A673 (cell line): ENCODE measurements at regions not wholly inside any gene's neighbourhood (a gene's known extent, or its start where the extent isn't known, plus 50 kb on each side); places are given as distances from the start of the nearest gene placed in this dataset.

ENCODE experiments used
- BruUV-seq: library from RNA; stranded (reverse); fragments of 400-500 nt; replicated peaks from 2 replicates; lab custom pipeline; 2021; lab: Mats Ljungman, UMichigan
- CTCF ChIA-PET: fragments of 300-600 bp; sonication (Branson Sonifier 250); formaldehyde crosslinking; loops from one replicate; lab custom pipeline; 2022; ENCODE audit warnings: antibody characterized with exemption; lab: Charles Lee
- POLR2A ChIA-PET: fragments of 300-600 bp; sonication (Branson Sonifier 250); formaldehyde crosslinking; loops from one replicate; lab custom pipeline; 2022; ENCODE audit warnings: antibody characterized with exemption; ENCODE audit not compliant: low non-redundant PET; lab: Charles Lee
- DNase-seq: peaks from one replicate; pipeline ENCODE4 v3.0.0-alpha.2; 2015; ENCODE audit warnings: low spot score
- H3K27ac ChIP-seq: fragments of 200-600 bp; sonication (generic); 2 replicates; pipeline ENCODE4 v1.5.1; 2016; ENCODE audit warnings: mixed run types, low read depth, mild to moderate bottlenecking, mixed read lengths, antibody characterized with exemption, low read length; ENCODE audit not compliant: poor library complexity, severe bottlenecking
- H3K27me3 ChIP-seq: fragments of 200-600 bp; sonication (generic); replicated peaks from 2 replicates; pipeline ENCODE4 v1.6.1; 2017; ENCODE audit warnings: mixed run types, low read depth, mild to moderate bottlenecking, mixed read lengths, antibody characterized with exemption, low read length; ENCODE audit not compliant: insufficient read depth, poor library complexity
- H3K36me3 ChIP-seq: fragments of 200-600 bp; sonication (generic); 2 replicates; pipeline ENCODE4 v1.6.1; 2016; ENCODE audit warnings: mixed run types, mild to moderate bottlenecking, mixed read lengths, antibody characterized with exemption, low read length; ENCODE audit not compliant: insufficient read depth, poor library complexity, severe bottlenecking
- H3K4me1 ChIP-seq: fragments of 200-600 bp; sonication (generic); 2 replicates; pipeline ENCODE4 v1.6.1; 2017; ENCODE audit warnings: mixed run types, mild to moderate bottlenecking, mixed read lengths, antibody characterized with exemption, low read length; ENCODE audit not compliant: insufficient read depth, poor library complexity, severe bottlenecking
- H3K4me3 ChIP-seq: fragments of 200-600 bp; sonication (generic); 2 replicates; pipeline ENCODE4 v1.5.1; 2016; ENCODE audit warnings: low read depth, mixed run types, mild to moderate bottlenecking, mixed read lengths, low read length; ENCODE audit not compliant: poor library complexity, severe bottlenecking
- H3K9me3 ChIP-seq: fragments of 200-600 bp; sonication (generic); 2 replicates; pipeline ENCODE4 v1.6.1; 2016; ENCODE audit warnings: mixed run types, low read depth, mild to moderate bottlenecking, mixed read lengths, antibody characterized with exemption, low read length; ENCODE audit not compliant: poor library complexity, severe bottlenecking
- EZH2 ChIP-seq: fragments of 200-600 bp; sonication (generic); IDR thresholded peaks from 2 replicates; pipeline ENCODE4 v1.6.1; 2017; ENCODE audit warnings: borderline replicate concordance, low read depth, mild to moderate bottlenecking, mixed read lengths, antibody characterized with exemption, low read length; ENCODE audit not compliant: poor library complexity, severe bottlenecking
- intact Hi-C: fragments of 100-400 bp; cut with micrococcal nuclease; formaldehyde crosslinking; loops from one replicate; pipeline ENCODE4 v1.10.0; 2022; ENCODE audit not compliant: unreplicated experiment
- TF ChIP-seq, protein P1 (sequence below): fragments of 300-800, 200-600 bp; sonication (generic); conservative IDR thresholded peaks from 2 replicates; pipeline ENCODE4 v1.5.1; 2017; ENCODE audit warnings: low read depth, mild to moderate bottlenecking, antibody characterized with exemption, low read length, moderate library complexity, mixed read lengths

DNA sequence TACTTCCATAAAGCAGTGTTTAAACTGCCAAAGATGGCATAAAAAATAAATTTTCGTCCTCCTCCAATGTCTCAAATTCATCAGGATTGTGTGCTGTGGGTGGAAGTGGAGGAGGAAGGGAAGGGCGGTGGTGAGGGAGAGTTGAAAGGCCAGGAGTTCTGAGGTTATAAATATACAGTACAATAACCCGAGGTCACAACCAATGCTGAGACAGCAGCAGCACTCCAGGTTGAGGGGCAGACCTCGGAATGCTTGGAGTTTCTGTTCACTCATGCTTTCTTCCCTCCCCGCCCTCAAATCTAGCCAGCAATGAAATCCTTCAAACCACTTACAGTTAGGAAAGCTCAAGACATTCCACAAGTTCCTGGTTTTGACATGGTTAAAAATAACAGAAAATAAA, 134.0 kb upstream of the SMAD1 start:
- intact Hi-C loops: no loop called here
- CTCF ChIA-PET: no interaction called here
- no peaks in the 10 kb centered on the region for H3K27me3 ChIP-seq
- BruUV-seq: no TSS peak
- no peak overlapping the region for H3K4me3 ChIP-seq
- H3K4me1 ChIP-seq: no peaks in the 10 kb centered on the region
- no peaks in the 10 kb centered on the region for H3K9me3 ChIP-seq
- no peak for DNase-seq
- POLR2A ChIA-PET: no interaction called here
- H3K27ac ChIP-seq: no peak overlapping the region
- TF ChIP-seq EZH2: no peak
- TF ChIP-seq, protein P1, sequence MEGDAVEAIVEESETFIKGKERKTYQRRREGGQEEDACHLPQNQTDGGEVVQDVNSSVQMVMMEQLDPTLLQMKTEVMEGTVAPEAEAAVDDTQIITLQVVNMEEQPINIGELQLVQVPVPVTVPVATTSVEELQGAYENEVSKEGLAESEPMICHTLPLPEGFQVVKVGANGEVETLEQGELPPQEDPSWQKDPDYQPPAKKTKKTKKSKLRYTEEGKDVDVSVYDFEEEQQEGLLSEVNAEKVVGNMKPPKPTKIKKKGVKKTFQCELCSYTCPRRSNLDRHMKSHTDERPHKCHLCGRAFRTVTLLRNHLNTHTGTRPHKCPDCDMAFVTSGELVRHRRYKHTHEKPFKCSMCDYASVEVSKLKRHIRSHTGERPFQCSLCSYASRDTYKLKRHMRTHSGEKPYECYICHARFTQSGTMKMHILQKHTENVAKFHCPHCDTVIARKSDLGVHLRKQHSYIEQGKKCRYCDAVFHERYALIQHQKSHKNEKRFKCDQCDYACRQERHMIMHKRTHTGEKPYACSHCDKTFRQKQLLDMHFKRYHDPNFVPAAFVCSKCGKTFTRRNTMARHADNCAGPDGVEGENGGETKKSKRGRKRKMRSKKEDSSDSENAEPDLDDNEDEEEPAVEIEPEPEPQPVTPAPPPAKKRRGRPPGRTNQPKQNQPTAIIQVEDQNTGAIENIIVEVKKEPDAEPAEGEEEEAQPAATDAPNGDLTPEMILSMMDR: no peak
- no peaks in the 10 kb centered on the region for H3K36me3 ChIP-seq

GRCh38 chr4:145346081-145346480, 135.6 kb upstream of the SMAD1 start:
- CTCF ChIA-PET: interaction anchor here (0.7 kb wide), 1 partner anchor 121 kb away, joined by 3 read pairs; no protein-coding TSS in a partner anchor

DNA sequence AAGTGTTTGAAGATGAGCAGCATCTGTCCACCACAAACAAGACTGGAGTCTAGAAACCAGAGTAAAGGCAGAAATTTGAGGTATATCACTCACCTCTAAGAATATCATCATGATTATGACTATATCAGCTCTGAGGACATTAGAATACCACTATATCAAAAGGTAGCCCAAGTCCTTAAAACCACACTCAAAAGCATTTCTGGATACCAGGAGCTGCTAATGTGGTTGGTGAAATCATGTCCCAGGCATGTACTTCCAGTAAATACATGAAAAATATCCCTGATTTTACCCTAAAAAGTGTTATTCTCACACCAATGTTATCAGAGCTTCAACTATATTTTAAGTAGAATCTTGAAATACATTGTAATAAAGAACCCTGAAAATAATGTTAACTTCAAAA, 136.3 kb upstream of the SMAD1 start:
- Histone ChIP-seq H3K9me3 (no peaks in the 10 kb centered on the region), H3K27me3 (no peaks in the 10 kb centered on the region), H3K4me3 (no peak overlapping the region), H3K27ac (no peak overlapping the region), H3K36me3 (no peaks in the 10 kb centered on the region), H3K4me1 (no peaks in the 10 kb centered on the region)
- TF ChIP-seq, protein P1: no peak
- no peak for TF ChIP-seq EZH2
- intact Hi-C loops: no loop called here
- no peak for DNase-seq
- no TSS peak for BruUV-seq
- POLR2A ChIA-PET: no interaction called here
- CTCF ChIA-PET: no interaction called here

More at GRCh38 chr4:145346081-145346480, 135.6 kb upstream of the SMAD1 start:
- POLR2A ChIA-PET: interaction anchor here (0.6 kb wide), 1 partner anchor 84 kb away, joined by 3 read pairs; no protein-coding TSS in a partner anchor
- Histone ChIP-seq H3K27me3 (no peaks in the 10 kb centered on the region), H3K9me3 (no peaks in the 10 kb centered on the region), H3K36me3 (no peaks in the 10 kb centered on the region), H3K4me3 (no peak overlapping the region), H3K27ac (no peak overlapping the region), H3K4me1 (no peaks in the 10 kb centered on the region)
- no peak for DNase-seq
- no TSS peak for BruUV-seq
- TF ChIP-seq EZH2: no peak
- TF ChIP-seq, protein P1: no peak
- intact Hi-C loops: no loop called here
